AML-193 (cell line): ENCODE measurements at regions not wholly inside any gene's neighbourhood (a gene's known extent, or its start where the extent isn't known, plus 50 kb on each side); places are given as distances from the start of the nearest gene placed in this dataset.
A peak's percentile ranks its signal among the peaks of the same experiment; 100 is the strongest.

ENCODE experiments used
- DNase-seq, 2 experiments: peaks; one replicate each; lab custom pipeline; 2025; lab: John Stamatoyannopoulos, UW

DNA sequence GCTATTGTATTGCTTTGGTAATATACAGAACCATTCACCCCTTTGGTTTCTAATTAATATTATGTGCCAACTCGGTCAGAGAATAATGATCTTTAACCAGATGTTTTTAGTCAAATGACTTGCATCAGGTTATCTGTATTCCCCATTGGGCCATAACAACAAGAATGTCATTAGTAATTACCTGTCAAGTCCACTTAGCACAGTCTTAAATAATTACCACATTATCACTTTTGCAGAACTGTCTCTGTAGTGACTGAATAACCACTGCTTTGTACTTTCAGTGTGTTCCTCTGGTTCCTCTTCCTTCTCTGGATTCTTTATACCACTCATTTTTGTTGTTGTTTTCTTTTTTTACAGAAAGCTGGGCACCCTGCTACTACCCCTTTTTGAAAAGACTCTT lies 257.7 kb upstream of the SPOCK3 start:
- no peak for DNase-seq

DNA sequence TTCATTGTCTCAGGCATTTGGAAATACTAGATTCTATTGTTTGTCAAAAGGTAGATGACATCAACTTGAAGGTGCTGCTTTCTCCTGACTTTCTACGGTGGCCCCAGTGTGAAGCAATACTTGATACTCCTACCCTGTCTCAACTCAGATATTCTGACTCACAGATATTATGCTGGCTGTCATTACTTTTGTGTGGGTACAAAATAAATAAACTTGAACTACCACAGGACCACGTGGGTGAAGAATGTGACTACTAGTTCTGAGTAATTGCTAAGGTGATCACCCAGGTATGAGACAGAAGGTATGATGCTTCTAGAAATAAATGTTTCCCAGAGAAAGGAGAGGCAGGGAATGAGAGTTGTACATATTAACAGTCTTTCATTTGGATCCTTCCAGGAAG lies 275.3 kb upstream of the SPOCK3 start:
- DNase-seq = no peak

DNA sequence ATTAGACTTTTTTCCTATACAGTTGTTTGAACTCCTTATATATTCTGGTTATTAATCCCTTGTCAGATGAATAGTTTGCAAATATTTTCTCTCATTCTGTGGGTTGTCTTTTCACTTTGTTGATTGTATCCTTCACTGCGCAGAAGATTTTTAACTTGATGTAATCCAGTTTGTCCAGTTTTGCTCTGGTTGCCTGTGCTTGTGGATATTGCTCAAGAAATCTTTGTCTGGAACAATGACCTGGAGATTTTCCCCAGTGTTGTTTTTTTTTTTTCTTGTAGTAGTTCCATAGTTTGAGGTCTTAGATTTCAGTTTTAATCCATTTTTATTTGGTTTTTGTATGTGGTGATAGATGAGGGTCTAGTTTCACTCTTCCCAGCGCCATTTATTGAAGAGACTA lies 289.8 kb upstream of the SPOCK3 start:
- no peak for DNase-seq

DNA sequence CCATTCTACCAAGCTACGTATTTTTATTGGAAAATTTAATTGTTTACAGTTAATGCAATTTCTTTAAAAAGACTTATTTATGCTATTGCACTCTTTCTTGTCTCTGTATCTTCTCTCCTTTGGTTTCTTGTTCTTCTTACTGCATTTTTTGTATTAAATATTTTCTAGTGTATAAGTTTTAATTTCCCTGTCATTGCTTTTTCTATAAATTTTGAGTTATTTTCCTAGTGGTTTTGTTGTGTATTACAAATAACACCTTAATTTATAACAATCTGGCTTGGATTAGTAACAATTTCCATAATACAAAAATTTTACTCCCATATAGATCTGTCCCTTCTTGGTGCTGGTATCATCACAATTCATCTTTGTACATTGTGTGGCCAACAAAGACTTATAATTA lies 303.5 kb upstream of the SPOCK3 start:
- no peak for DNase-seq

DNA sequence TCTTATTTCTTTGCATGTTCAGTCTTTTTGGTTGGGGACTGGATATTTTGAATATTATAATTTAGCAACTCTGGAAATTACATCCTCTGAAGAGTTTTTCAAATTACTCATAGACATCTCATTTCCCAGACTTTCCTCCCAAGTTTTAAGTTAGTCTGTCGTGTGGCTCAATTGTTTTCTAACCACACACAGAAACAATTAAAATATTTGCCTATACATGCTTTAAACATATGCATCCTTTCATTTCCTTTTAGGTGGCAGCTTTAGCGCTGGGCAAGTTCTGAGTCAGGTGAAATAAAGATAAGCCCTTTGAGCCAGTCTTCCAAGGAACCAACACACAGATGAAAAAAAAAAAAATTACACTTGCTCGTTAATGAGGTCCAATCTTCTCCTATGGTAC lies 307.0 kb upstream of the SPOCK3 start:
- DNase-seq = no peak

DNA sequence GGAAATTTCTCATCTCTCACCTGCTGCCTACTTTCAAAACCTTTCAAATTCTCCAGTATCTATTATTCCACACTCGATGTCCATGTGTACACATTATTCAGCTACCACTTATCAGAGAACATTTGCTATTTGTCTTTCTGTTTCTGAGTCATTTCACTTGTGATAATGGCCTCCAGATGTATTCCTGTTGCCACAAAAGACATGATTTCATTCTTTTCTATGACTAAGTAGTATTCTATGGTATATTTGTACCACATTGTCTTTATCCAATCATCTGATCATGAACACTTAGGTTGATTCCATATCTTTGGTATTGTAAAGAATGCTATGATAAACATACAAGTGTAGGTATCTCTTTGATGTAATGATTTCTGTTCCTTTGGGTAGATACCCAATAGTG lies 310.1 kb upstream of the SPOCK3 start:
- no peak for DNase-seq

DNA sequence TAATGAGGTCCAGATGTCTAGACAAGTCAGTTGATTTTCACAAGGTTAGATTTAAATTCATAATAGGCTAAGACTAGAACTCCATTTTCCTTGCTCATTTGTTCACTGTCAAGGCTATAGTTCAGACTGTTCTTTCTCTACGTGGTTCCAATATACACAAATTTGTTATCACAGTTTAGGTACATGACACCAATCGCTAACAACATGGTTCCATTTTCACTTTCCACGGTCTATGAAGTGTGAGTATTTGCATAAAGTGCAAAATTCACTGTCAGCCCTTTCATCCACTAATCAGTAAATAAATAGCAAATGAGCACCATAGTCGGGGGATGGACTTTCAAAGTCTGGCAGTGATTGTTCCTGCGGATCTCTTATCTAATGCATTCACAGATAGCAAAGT lies 315.7 kb upstream of the SPOCK3 start:
- no peak for DNase-seq

DNA sequence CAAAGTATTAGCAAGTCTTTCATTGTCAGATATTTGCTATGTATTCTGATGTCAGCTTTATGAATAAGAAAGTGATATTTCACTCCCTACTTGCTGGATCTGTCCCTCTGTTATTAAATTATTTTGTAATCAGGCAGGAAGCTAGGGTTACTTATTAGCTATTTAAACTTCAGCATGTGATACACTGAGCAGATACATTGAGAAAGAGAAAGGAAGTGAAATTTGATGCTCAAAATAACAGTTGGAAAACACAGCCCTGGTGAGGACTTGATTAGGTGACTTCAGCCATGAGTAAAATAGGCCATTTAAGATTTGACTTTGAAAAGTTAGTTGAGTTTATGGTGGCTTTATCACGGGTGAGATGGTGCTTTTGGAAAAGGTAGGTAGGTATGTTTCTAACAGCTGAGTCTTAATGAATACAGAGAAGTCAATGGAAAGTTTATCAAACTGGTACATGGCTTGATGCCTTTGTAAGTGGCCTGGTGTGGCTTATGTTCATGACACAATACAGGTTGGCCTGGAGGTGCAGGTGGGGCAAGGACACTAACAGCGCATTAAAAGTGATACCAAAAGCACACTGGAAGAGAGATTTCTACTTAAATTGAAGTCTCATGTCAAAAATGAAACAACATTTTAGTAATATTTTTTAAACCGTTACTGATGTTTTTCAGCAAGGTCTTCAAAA lies 321.2 kb upstream of the SPOCK3 start:
- DNase-seq = no peak

DNA sequence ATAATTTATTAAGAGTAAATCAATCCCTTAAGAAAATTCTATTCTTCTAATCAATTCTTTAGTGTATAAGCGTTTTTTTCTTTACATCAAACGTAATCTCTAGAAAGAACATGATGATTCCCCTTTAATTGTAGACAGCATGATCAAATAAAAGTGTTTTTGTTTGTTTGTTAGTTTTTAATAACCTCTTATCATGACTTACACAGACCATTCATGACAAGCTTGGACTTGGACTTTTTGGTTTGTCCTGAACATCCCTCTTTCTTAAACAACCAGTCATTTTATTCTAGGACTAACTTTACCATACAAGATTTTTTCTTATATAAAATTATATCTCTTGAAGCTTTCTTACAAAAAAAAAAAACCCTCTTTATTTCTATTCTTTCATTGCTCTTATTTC lies 344.6 kb upstream of the SPOCK3 start:
- DNase-seq = no peak

DNA sequence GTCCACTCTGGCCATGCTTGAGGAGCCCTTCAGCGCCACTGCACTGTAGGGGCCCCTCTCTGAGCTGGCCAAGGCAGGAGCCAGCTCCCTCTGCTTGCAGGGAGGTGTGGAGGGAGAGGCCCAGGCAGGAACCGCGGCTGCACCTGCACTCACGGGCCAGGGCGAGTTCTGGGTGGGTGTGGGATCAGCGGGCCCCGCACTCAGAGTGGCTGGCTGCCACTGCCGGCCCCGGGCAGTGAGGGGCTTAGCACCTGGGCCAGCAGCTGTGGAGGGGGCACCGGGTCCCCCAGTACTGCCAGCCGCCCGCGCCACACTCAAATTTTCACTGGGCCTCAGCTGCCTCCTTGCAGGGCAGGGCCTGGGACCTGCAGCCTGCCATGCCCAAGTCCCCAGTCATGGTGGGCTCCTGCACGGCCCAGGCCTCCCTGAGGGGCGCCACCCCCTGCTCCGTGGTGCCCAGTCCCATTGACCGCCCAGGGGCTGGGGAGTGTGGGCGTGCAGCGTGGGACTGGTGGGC lies 347.2 kb upstream of the SPOCK3 start:
- DNase-seq = no peak

DNA sequence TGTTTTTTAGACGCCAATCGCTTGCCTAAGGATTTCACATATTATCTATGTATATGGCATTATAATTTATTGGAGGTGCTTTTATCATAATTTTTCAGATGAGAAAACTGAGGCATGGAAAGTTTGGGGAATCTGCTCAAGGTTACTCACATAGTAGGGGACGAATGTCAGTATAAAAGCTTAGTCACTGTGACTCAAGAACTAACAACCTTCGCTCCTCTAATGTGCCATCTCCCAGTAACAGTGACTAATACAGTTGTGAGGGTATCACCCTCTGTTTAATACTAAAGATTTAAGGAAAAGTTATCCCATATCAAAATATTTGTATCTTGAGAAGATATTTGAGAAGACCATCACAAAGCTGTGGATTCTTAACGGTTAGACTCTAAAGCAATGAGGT lies 353.1 kb upstream of the SPOCK3 start:
- DNase-seq = no peak

DNA sequence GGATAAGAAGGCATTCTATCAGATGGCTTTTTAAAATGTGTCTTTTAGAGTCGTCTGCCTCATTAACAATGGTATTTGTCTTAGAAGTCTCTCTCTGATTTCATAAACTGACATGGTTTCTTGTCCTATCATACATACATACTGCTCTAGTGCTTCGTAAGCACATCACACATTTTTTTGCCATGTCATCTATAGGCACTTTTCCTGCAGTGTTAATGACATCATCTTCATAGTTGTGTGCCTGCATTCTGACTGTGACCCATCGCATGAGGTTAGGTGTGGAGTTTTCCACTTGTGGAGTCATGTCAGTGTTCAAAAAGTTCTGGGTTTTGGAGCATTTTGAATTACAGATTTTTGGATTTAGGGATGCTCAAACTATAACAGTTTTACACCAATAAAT lies 361.6 kb upstream of the SPOCK3 start:
- no peak for DNase-seq

DNA sequence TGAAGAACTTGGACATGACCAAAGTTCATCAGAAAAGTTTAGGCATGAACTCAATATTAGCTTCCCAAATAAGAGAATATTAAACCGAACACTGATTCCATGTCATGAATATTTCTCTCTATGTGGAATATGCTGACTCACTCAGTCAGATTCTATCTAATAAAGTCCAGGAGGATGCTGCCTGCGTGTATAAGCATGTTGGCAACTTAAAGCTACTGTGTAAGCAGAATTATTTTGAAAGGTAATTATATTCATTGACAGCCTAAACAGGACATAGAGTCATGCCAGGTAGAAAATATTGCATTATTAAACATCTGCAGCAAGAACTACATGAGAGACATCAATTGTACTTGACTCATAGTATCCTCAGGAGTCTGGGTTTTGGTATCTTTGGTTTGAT lies 367.9 kb upstream of the SPOCK3 start:
- no peak for DNase-seq

DNA sequence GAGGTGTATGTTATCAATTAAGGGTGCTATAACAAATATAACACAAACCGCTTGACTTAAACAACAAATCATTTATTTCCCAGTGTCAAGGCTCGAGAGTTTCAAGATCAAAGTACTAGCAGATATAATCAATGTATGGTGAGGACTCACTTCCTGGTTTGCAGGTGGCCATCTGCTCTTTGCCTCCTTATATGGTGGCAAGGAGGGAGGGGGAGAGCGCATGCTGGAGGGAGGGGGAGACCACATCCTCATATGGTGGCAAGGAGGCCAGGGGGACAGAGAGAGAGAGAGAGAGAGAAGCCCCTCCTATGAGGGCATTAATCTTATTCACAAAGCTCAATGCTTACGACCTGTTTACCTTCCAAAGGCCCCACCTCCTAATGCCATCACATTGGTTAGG lies 372.3 kb upstream of the SPOCK3 start:
- no peak for DNase-seq

DNA sequence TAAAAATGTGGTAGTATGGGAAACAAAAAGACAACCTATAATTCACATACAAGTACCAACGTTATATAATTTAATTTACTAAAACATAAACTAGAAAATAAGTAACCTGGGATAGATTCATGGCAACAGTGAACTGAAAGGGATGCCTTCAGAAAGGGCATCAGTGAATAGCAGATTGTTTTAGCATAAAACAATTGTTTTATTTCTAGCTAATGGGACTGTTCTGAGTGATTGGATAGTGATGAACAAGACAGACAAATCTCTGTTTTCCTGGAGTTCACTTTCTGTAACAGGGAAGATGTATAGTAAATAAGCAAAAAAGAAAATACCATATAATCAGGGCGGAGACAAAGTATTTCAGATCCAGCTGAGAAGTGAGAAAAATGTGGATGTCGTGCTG lies 379.1 kb upstream of the SPOCK3 start:
- DNase-seq = no peak

DNA sequence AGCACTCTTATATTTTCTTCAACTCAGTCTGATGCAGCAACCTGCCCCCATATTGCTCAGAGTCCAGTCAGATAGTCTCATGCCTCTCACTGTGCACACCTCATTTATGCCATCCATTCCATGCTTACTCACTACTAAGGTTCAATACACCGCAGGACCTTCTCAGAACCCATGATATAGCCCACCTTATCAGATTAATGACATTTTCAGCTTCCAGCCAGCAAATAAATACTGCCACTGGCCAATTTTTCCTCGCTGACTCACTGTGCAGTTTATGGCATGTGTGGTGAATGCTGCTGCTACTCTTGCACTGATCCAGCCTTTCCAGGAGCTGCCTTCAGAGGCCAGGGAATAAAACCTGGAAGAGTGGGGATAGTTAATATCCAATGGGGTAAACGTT lies 380.6 kb upstream of the SPOCK3 start:
- no peak for DNase-seq

DNA sequence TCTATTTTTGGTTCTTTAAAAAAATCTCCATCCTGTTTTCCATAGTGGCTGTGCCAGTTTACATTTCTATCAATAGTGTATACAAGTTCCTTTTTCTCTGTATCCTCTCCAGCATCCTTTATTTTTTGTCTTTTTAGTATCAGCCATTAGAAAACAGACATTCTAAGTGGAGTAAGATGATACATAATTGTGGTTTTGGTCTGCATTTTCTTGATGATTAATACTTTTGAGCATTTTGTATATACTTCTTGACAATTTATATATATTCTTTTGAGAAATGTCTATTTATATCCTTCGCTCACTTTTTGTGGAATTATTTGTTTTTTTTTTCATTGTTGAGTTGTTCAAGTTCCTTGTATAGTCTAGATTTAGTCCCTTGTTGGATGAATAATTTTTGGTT lies 382.2 kb upstream of the SPOCK3 start:
- no peak for DNase-seq

DNA sequence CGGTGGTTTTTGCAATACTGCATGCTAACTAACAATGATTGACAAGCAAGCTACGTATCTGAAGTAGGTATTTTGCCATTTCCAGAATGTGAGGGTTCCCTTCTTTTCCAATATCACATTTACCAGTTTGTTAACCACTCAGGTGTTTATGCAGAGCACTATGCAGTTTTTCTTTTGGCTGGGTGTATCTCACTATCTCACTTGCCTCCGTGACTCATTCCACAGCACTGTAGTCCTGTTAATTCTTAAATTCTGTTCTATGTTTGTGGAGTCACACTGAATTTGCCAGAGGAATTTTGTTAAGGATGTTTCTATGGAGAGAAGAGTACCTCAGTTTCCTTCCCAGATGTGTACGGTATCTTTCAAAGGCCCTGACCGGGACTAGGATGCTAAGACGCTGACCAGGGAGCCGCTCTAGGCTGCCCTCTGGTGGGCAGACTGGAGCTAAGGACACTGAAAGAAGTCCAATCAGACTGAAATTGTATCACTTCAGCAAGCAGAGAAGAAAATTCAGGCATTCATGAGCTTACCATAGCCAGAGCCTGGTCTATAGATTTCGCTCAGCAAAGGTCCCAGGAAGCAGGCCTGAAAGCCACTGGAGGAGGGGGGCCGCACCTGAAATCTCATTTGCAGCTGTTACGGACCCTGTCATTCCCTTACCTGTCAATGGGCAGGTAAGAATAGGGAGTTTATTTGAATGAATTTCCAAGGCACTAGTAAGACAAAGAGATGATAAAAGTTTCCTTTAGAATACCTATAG lies 388.4 kb upstream of the SPOCK3 start:
- peak; percentile 37 for DNase-seq

DNA sequence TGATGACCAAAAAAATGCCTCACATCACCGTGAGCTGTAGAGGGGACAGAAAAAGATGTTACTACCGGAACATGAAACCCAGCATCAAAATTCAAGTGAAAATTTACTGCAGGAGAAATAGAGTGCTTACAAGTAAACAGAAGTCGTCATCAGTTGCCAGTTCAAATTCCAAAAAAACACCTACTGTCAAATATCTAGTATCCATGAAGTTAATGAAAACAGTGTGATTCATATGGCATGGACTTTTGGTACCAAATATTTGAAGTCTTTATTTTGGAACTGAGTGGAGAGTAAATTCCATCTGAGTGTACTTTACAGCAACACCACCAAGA lies 388.9 kb upstream of the SPOCK3 start:
- DNase-seq = no peak

DNA sequence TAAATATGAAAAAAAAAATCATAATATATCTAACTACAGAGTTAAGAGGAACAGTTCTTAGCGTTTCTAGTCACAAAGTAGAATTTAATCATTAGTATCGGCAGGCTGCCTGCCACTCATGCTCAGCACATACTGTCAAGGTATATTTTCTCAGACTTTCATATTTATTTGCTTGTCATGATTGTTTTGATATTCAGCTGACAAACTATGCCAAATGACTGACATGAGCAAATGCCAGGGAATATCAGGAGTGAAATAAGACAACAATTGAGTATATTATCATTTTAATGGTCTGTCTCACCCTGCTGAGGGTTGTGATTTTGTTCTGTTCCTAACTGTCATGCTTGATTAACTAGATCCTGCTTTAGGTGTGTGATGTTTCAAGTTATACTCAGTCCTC lies 395.0 kb upstream of the SPOCK3 start:
- no peak for DNase-seq

DNA sequence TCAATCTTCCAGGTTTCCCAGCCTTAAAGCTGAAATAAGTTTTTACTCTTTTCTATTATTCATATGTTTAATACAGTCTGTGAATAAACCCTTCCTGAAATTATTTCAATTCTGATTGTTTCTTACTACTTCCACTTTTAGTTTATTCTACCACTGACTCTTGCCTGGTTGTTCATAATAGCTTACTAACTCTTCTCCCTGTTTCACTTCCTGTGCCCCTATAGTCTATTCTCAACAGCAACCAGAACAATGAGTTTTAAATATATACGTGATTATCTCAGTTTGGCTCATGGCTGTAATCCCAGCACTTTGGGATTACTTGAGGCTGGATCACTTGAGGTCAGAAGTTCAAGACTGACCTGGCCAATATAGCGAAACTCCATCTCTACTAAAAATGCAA lies 408.0 kb upstream of the SPOCK3 start:
- no peak for DNase-seq

DNA sequence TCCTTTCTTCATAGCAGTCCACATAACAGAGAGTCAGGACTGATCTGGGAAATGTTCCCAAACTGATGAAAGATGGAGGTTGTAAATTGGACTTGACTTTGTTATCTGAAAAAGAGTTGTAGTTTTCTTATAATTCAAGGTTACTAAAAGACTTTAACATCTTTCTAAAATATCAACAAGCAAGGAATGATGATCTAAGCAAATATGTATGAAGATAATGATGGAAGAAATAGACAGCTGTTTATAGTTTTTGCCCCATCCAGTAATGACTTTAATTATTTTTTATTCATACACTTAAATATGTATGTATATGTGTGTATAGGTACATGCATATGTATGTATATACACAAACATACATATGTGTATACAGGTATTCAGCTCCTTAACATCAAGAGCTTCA lies 411.1 kb upstream of the SPOCK3 start:
- no peak for DNase-seq

DNA sequence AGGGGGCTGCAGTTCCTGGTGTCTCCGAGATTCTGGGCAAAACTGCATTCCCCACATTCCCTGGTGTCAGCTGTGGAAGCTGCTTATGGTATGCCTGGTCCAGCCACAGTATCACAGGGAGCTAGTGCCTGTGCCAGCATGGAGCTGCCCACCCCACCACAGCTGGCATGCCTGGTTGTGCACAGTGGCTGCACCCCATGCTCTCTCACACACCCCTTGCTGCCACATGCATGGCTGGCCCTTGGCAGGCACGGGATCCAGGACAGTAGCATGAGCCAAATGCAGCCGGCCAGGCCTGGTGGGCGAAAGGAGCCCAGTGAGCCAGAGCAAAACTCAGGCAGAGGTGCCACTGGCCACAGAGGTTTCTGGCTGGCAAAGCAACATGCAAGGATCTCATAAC lies 418.0 kb upstream of the SPOCK3 start:
- no peak for DNase-seq

DNA sequence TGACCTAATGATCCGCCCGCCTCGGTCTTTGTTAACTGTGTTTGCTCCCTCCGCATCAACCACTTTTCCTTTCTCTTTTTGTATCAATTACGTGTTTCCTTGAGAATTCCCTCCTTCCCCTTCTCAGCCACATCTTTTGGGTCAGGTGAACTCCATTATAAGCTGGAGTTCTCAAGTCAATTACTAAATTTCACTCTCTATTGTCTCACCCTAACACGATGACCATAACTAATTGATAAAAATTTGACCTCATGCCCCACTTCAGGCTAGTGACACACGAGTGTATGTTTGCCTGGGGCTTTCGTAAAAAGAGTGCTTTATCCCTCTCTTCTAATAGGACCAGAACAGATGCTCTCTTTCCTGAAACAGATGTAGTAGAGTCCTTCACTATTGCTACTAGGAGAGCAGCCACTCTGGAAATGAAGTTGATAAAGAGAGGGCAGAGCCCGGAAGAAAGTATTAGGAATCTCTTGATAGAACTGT lies 403.6 kb upstream of the ANXA10 start:
- no peak for DNase-seq
